Mesendoderm (in vitro differentiated cells): ENCODE measurements at regions not wholly inside any gene's neighbourhood (a gene's known extent, or its start where the extent isn't known, plus 50 kb on each side); places are given as distances from the start of the nearest gene placed in this dataset.

ENCODE experiments used
- DNase-seq: peaks from one replicate; pipeline ENCODE4 v3.0.0; 2013
- H2AK5ac ChIP-seq: 2 replicates; pipeline ENCODE4 v1.6.1; 2013; ENCODE audit warnings: low read length, inconsistent platforms
- H2BK120ac ChIP-seq: 2 replicates; pipeline ENCODE4 v1.6.1; 2013; ENCODE audit warnings: low read depth, mild to moderate bottlenecking, low read length, moderate library complexity, mixed read lengths
- H2BK15ac ChIP-seq: replicated peaks from 2 replicates; pipeline ENCODE4 v1.6.1; 2013; ENCODE audit warnings: low read depth, mild to moderate bottlenecking, moderate library complexity
- H2BK5ac ChIP-seq: 2 replicates; pipeline ENCODE4 v1.6.1; 2013; ENCODE audit warnings: low read length, inconsistent platforms
- H3K18ac ChIP-seq: 2 replicates; pipeline ENCODE4 v1.6.1; 2013; ENCODE audit warnings: mild to moderate bottlenecking, low read length, mixed read lengths
- H3K23ac ChIP-seq: one replicate; pipeline ENCODE4 v1.6.1; 2013; ENCODE audit warnings: low read length
- H3K27ac ChIP-seq: 2 replicates; pipeline ENCODE4 v1.5.1; 2013; ENCODE audit warnings: low read depth, mild to moderate bottlenecking, inconsistent platforms, low read length, moderate library complexity
- H3K27me3 ChIP-seq: 2 replicates; pipeline ENCODE4 v1.6.1; 2013; ENCODE audit warnings: low read length, control low read depth, mild to moderate bottlenecking, inconsistent platforms; ENCODE audit not compliant: insufficient read depth, poor library complexity
- H3K36me3 ChIP-seq: 2 replicates; pipeline ENCODE4 v1.6.1; 2013; ENCODE audit warnings: low read length, inconsistent platforms; ENCODE audit not compliant: control insufficient read depth, insufficient read depth
- H3K4ac ChIP-seq: one replicate; pipeline ENCODE4 v1.6.1; 2013; ENCODE audit warnings: low read depth, mild to moderate bottlenecking, low read length, moderate library complexity
- H3K4me1 ChIP-seq: 2 replicates; pipeline ENCODE4 v1.6.1; 2013; ENCODE audit warnings: low read depth, low read length, inconsistent platforms; ENCODE audit not compliant: control insufficient read depth
- H3K4me2 ChIP-seq: 2 replicates; pipeline ENCODE4 v1.6.1; 2013; ENCODE audit warnings: low read length
- H3K4me3 ChIP-seq: 2 replicates; pipeline ENCODE4 v1.5.1; 2013; ENCODE audit warnings: mild to moderate bottlenecking, low read length
- H3K56ac ChIP-seq: one replicate; pipeline ENCODE4 v1.6.1; 2013; ENCODE audit warnings: low read length
- H3K79me1 ChIP-seq: 2 replicates; pipeline ENCODE4 v1.6.1; 2013; ENCODE audit warnings: low read length, inconsistent platforms
- H3K79me2 ChIP-seq: 2 replicates; pipeline ENCODE4 v1.6.1; 2013; ENCODE audit warnings: mild to moderate bottlenecking, low read length; ENCODE audit not compliant: control insufficient read depth, insufficient read depth
- H3K9ac ChIP-seq: 2 replicates; pipeline ENCODE4 v1.6.1; 2013; ENCODE audit warnings: low read length, inconsistent platforms
- H4K5ac ChIP-seq: one replicate; pipeline ENCODE4 v1.6.1; 2013; ENCODE audit warnings: low read length
- H4K8ac ChIP-seq: one replicate; pipeline ENCODE4 v1.6.1; 2013; ENCODE audit warnings: low read depth, mild to moderate bottlenecking, control low read depth, low read length, moderate library complexity
- WGBS: extraction: QIAGEN DNeasy Blood & Tissue Kit; methylation state at CpG from one replicate; pipeline ENCODE4 v1.1.7; 2013; ENCODE audit warnings: low lambda C conversion rate, missing lambda C conversion rate; ENCODE audit not compliant: insufficient coverage; ENCODE audit errors: extremely low coverage; 5-methylcytosine and 5-hydroxymethylcytosine counted together

GRCh38 chr2:126413079-126413478, 242.9 kb upstream of the GYPC start:
- Histone ChIP-seq H2BK5ac (no peak overlapping the region), H3K4me2 (no peak overlapping the region), H3K27ac (no peak overlapping the region), H2BK15ac (no peak overlapping the region), H3K23ac (no peak overlapping the region), H3K79me2 (no peaks in the 10 kb centered on the region), H3K4me1 (no peaks in the 10 kb centered on the region), H3K4ac (no peak overlapping the region), H3K79me1 (no peaks in the 10 kb centered on the region), H3K27me3 (no peaks in the 10 kb centered on the region), H2BK120ac (no peak overlapping the region), H4K8ac (no peak overlapping the region), H3K56ac (no peak overlapping the region), H4K5ac (no peak overlapping the region), H3K9ac (no peak overlapping the region), H3K4me3 (no peak overlapping the region), H3K18ac (no peak overlapping the region), H2AK5ac (no peak overlapping the region), H3K36me3 (no peaks in the 10 kb centered on the region)
- no peak for DNase-seq
- no CpG with 5 or more reads among the region's 4 CpGs for WGBS

DNA sequence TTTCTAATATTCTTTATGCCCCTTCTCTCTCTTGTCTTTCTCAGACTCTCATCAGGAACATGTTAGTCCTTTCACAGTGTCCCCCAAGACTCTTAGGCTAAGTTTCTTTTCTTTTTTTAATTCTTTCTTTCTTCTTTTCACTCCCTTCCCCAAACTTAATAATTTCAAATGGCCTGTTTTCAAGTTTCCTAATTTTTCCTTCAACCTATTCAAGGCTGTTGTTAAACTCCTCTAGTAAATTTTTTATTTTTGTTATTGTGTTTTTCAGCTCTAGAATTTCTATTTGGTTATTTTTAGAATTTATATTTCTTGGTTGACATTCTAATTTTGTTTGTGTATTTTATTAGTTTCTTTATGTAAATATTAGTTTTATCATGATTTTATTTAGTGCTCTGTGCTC, 236.6 kb upstream of the GYPC start:
- no peak overlapping the region for H2BK15ac ChIP-seq
- no peak overlapping the region for H3K4ac ChIP-seq
- no peak overlapping the region for H3K27ac ChIP-seq
- H2BK120ac ChIP-seq: no peak overlapping the region
- no peaks in the 10 kb centered on the region for H3K79me2 ChIP-seq
- no peak overlapping the region for H3K4me3 ChIP-seq
- no peaks in the 10 kb centered on the region for H3K4me1 ChIP-seq
- no peak overlapping the region for H3K9ac ChIP-seq
- no peak overlapping the region for H2BK5ac ChIP-seq
- H3K4me2 ChIP-seq: no peak overlapping the region
- no peaks in the 10 kb centered on the region for H3K36me3 ChIP-seq
- no peak overlapping the region for H3K23ac ChIP-seq
- no peak overlapping the region for H2AK5ac ChIP-seq
- no peak overlapping the region for H4K5ac ChIP-seq
- no peaks in the 10 kb centered on the region for H3K27me3 ChIP-seq
- no peak for DNase-seq
- no peak overlapping the region for H3K18ac ChIP-seq
- no peak overlapping the region for H4K8ac ChIP-seq
- no peak overlapping the region for H3K56ac ChIP-seq
- H3K79me1 ChIP-seq: no peaks in the 10 kb centered on the region

- Histone ChIP-seq H3K27me3 (no peaks in the 10 kb centered on the region), H3K36me3 (no peaks in the 10 kb centered on the region), H3K56ac (no peak overlapping the region), H4K8ac (no peak overlapping the region), H2BK15ac (no peak overlapping the region), H3K79me2 (no peaks in the 10 kb centered on the region), H2BK120ac (no peak overlapping the region), H3K79me1 (no peaks in the 10 kb centered on the region), H3K4ac (no peak overlapping the region), H3K27ac (no peak overlapping the region), H4K5ac (no peak overlapping the region), H2AK5ac (no peak overlapping the region), H3K4me2 (no peak overlapping the region), H3K4me3 (no peak overlapping the region), H3K18ac (no peak overlapping the region), H3K4me1 (no peaks in the 10 kb centered on the region), H3K23ac (no peak overlapping the region), H3K9ac (no peak overlapping the region), H2BK5ac (no peak overlapping the region)
- DNase-seq: no peak
- WGBS: no CpG with 5 or more reads among the region's 1 CpG
Measured at GRCh38 chr2:126425943-126426342, 230.0 kb upstream of the GYPC start.

DNA sequence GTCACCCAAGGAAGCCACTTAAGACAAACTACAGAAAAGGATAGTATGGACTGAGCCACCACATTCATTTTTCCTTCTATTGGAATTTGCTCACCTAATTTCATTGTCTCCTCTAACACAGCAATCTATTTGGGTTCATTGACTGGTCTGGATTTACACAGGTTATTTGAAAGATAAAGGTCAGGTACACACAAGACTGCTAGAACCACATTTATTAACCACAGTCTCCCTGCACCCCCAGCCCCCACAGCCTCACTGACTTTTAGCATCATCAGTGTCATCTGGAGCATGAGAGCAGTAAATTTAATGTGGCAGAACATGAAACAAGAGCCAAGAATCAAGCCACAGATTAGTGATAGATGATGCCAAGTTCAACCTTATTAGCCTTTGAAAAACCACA, 226.9 kb upstream of the GYPC start:
- no peak overlapping the region for H3K56ac ChIP-seq

GRCh38 chr2:126431136-126431535, 224.8 kb upstream of the GYPC start:
- no peaks in the 10 kb centered on the region for H3K79me2 ChIP-seq
- no peak for DNase-seq
- H2BK5ac ChIP-seq: no peak overlapping the region
- H3K4me2 ChIP-seq: no peak overlapping the region
- no peak overlapping the region for H3K4ac ChIP-seq
- no peak overlapping the region for H3K23ac ChIP-seq
- no peak overlapping the region for H3K56ac ChIP-seq
- H3K36me3 ChIP-seq: no peaks in the 10 kb centered on the region
- no peak overlapping the region for H3K9ac ChIP-seq
- H3K79me1 ChIP-seq: no peaks in the 10 kb centered on the region
- H3K27ac ChIP-seq: no peak overlapping the region
- H3K18ac ChIP-seq: no peak overlapping the region
- H2AK5ac ChIP-seq: no peak overlapping the region
- H2BK120ac ChIP-seq: no peak overlapping the region
- H4K8ac ChIP-seq: no peak overlapping the region
- WGBS: no CpG with 5 or more reads among the region's 4 CpGs
- H2BK15ac ChIP-seq: no peak overlapping the region
- H3K4me1 ChIP-seq: no peaks in the 10 kb centered on the region
- H3K27me3 ChIP-seq: no peaks in the 10 kb centered on the region
- no peak overlapping the region for H3K4me3 ChIP-seq
- no peak overlapping the region for H4K5ac ChIP-seq

More for the DNA sequence above, 226.9 kb upstream of the GYPC start:
- Histone ChIP-seq H2AK5ac (no peak overlapping the region), H3K4me3 (no peak overlapping the region), H3K79me1 (no peaks in the 10 kb centered on the region), H3K79me2 (no peaks in the 10 kb centered on the region), H3K27ac (no peak overlapping the region), H3K4me2 (no peak overlapping the region), H2BK5ac (no peak overlapping the region), H3K4me1 (no peaks in the 10 kb centered on the region), H3K18ac (no peak overlapping the region), H3K36me3 (no peaks in the 10 kb centered on the region), H3K4ac (no peak overlapping the region), H4K8ac (no peak overlapping the region), H3K27me3 (no peaks in the 10 kb centered on the region), H2BK15ac (no peak overlapping the region), H3K9ac (no peak overlapping the region), H3K23ac (no peak overlapping the region), H4K5ac (no peak overlapping the region), H2BK120ac (no peak overlapping the region)
- DNase-seq: no peak

DNA sequence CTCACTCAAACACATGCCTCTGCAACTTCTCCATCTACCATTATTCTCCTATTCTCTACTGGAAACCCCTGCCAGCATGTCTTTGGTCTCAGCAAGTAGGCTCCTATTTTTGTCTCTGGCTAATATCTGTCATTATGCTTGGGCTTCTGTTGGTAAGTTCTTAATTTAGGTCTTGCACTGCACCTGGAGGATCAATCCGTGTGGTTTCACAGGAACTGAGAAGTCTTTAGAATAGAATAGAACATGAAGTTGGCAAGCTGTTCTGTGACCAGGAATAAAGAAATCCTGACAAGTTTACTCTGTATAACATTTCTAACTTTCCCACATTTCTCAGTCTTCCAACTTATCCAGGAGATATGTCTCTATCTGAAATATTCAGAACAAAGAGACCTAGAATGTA, 219.5 kb upstream of the GYPC start:
- Histone ChIP-seq H3K36me3 (no peaks in the 10 kb centered on the region), H3K18ac (no peak overlapping the region), H3K4me1 (no peaks in the 10 kb centered on the region), H3K79me1 (no peaks in the 10 kb centered on the region), H4K8ac (no peak overlapping the region), H3K56ac (no peak overlapping the region), H2BK5ac (no peak overlapping the region), H3K27me3 (no peaks in the 10 kb centered on the region), H2BK15ac (no peak overlapping the region), H3K79me2 (no peaks in the 10 kb centered on the region), H3K27ac (no peak overlapping the region), H3K4ac (no peak overlapping the region), H2AK5ac (no peak overlapping the region), H4K5ac (no peak overlapping the region), H3K4me3 (no peak overlapping the region), H3K4me2 (no peak overlapping the region), H2BK120ac (no peak overlapping the region), H3K23ac (no peak overlapping the region), H3K9ac (no peak overlapping the region)
- no CpG with 5 or more reads among the region's 1 CpG for WGBS
- no peak for DNase-seq
